Stomach (tissue), 4 donors: ENCODE measurements at regions not wholly inside any gene's neighbourhood (a gene's known extent, or its start where the extent isn't known, plus 50 kb on each side); places are given as distances from the start of the nearest gene placed in this dataset.

ENCODE experiments used
- CTCF ChIP-seq, 7 experiments: fragments of 450-650 bp in 4 of 7; fragments of 200-600 bp in 3 of 7; sonication (generic) in 3 of 7; IDR thresholded peaks; one replicate each; pipeline ENCODE4 v1.5.1; 2016 to 2019; ENCODE audit warnings: antibody characterized with exemption in 7 of 7, control low read depth in 2 of 7, mild to moderate bottlenecking in 1 of 7
- POLR2A ChIP-seq, 4 donors: fragments of 450-650 bp; IDR thresholded peaks; one replicate each; pipeline ENCODE4 v1.6.1; 2016; ENCODE audit warnings: antibody characterized with exemption in 4 of 4, control low read depth in 2 of 4, mild to moderate bottlenecking in 1 of 4, moderate library complexity in 1 of 4
- POLR2AphosphoS5 ChIP-seq, 3 donors: sonication (generic); formaldehyde crosslinking; IDR thresholded peaks; one replicate each; pipeline ENCODE4 v1.6.1; 2016; ENCODE audit warnings: antibody characterized with exemption in 3 of 3

GRCh38 chr18:6589923-6590322, 139.6 kb upstream of the ARHGAP28 start:
- TF ChIP-seq POLR2A (IDR thresholded peaks at IDR 0.05) (no peak), CTCF (IDR thresholded peaks at IDR 0.05) (no peak), POLR2AphosphoS5 (IDR thresholded peaks at IDR 0.05) (no peak)
